ENCODE measurements at regions not wholly inside any gene's neighbourhood (a gene's known extent, or its start where the extent isn't known, plus 50 kb on each side); places are given as distances from the start of the nearest gene placed in this dataset.

GRCh38 chr19:29375429-29376119 lies 150.2 kb upstream of the VSTM2B start:
- no peak for DNase-seq

GRCh38 chr19:29376855-29377354 lies 148.9 kb upstream of the VSTM2B start:
- DNase-seq: no peak

GRCh38 chr19:29378126-29378525 lies 147.7 kb upstream of the VSTM2B start:
- no peak for DNase-seq

- no peak for DNase-seq
These were observed 147.2 kb upstream of the VSTM2B start for GRCh38 chr19:29378543-29379080.

- DNase-seq: no peak
These were observed 146.4 kb upstream of the VSTM2B start for GRCh38 chr19:29379257-29380021.

GRCh38 chr19:29380581-29380980 lies 145.2 kb upstream of the VSTM2B start:
- DNase-seq: no peak

- no peak for DNase-seq
These were observed 144.2 kb upstream of the VSTM2B start for GRCh38 chr19:29381353-29382203.

- no peak for DNase-seq
These were observed 142.1 kb upstream of the VSTM2B start for GRCh38 chr19:29383696-29384095.

- DNase-seq: no peak
These were observed 141.1 kb upstream of the VSTM2B start for GRCh38 chr19:29384656-29385055.

GRCh38 chr19:29385191-29385795 lies 140.5 kb upstream of the VSTM2B start:
- no peak for DNase-seq

- DNase-seq: no peak
These were observed 138.8 kb upstream of the VSTM2B start for GRCh38 chr19:29386970-29387369.

- DNase-seq: no peak
These were observed 138.2 kb upstream of the VSTM2B start for GRCh38 chr19:29387586-29387985.

GRCh38 chr19:29389495-29389894 lies 136.3 kb upstream of the VSTM2B start:
- DNase-seq: no peak

- DNase-seq: no peak
These were observed 135.1 kb upstream of the VSTM2B start for GRCh38 chr19:29390742-29391141.

GRCh38 chr19:29393915-29394460 lies 131.8 kb upstream of the VSTM2B start:
- no peak for DNase-seq

GRCh38 chr19:29395111-29395733 lies 130.6 kb upstream of the VSTM2B start:
- DNase-seq: no peak

GRCh38 chr19:29395734-29396414 lies 129.9 kb upstream of the VSTM2B start:
- no peak for DNase-seq

GRCh38 chr19:29396925-29397324 lies 128.9 kb upstream of the VSTM2B start:
- DNase-seq: no peak

- DNase-seq: no peak
These were observed 128.0 kb upstream of the VSTM2B start for GRCh38 chr19:29397748-29398147.

GRCh38 chr19:29399804-29400203 lies 126.0 kb upstream of the VSTM2B start:
- DNase-seq: no peak
